PC-9 (cell line): ENCODE measurements at regions not wholly inside any gene's neighbourhood (a gene's known extent, or its start where the extent isn't known, plus 50 kb on each side); places are given as distances from the start of the nearest gene placed in this dataset.

Experiments used
- BruUV-seq: library from RNA; stranded (reverse); fragments of 400-500 nt; replicated peaks from 2 replicates; lab custom pipeline; 2021; lab: Mats Ljungman, UMichigan
- CTCF ChIA-PET: fragments of 300-600 bp; sonication (Branson Sonifier 250); formaldehyde crosslinking; loops from one replicate; lab custom pipeline; 2022; ENCODE audit warnings: antibody characterized with exemption; lab: Charles Lee
- POLR2A ChIA-PET: fragments of 300-600 bp; sonication (Branson Sonifier 250); formaldehyde crosslinking; loops from one replicate; lab custom pipeline; 2022; ENCODE audit warnings: antibody characterized with exemption; ENCODE audit not compliant: unreplicated experiment; lab: Charles Lee
- DNase-seq, 2 experiments: peaks; one replicate each; pipeline versions ENCODE4 v3.0.0 to v3.0.0-alpha.2; 2015 to 2022; ENCODE audit warnings: mixed read lengths in 1 of 2
- H2AFZ ChIP-seq: fragments of 200-600 bp; sonication (generic); 2 replicates; pipeline ENCODE4 v1.8.1; 2017; ENCODE audit warnings: antibody characterized with exemption
- H3F3A ChIP-seq: fragments of 200-600 bp; sonication (generic); 2 replicates; pipeline ENCODE4 v1.8.1; 2017; ENCODE audit warnings: antibody characterized with exemption, mild to moderate bottlenecking, low read depth; ENCODE audit not compliant: insufficient read depth
- H3K27ac ChIP-seq: fragments of 200-600 bp; sonication (generic); 2 replicates; pipeline ENCODE4 v1.6.1; 2016; ENCODE audit warnings: mixed run types
- H3K27me3 ChIP-seq: fragments of 200-600 bp; sonication (generic); 2 replicates; pipeline ENCODE4 v1.6.1; 2016; ENCODE audit warnings: low read depth, mixed run types; ENCODE audit not compliant: insufficient read depth
- H3K36me3 ChIP-seq: fragments of 200-600 bp; sonication (generic); 2 replicates; pipeline ENCODE4 v1.6.1; 2016; ENCODE audit warnings: low read depth, mixed run types
- H3K4me1 ChIP-seq: fragments of 200-600 bp; sonication (generic); replicated peaks from 2 replicates; pipeline ENCODE4 v1.6.1; 2016; ENCODE audit warnings: mixed run types; ENCODE audit not compliant: insufficient read depth
- H3K4me2 ChIP-seq: fragments of 200-600 bp; sonication (generic); 2 replicates; pipeline ENCODE4 v1.6.1; 2017; ENCODE audit warnings: mixed run types
- H3K4me3 ChIP-seq: fragments of 200-600 bp; sonication (generic); 2 replicates; pipeline ENCODE4 v1.6.1; 2016; ENCODE audit warnings: mixed run types
- H3K79me2 ChIP-seq: fragments of 200-600 bp; sonication (generic); 2 replicates; pipeline ENCODE4 v1.6.1; 2017; ENCODE audit warnings: low read depth, mixed run types
- H3K9me2 ChIP-seq: fragments of 200-600 bp; sonication (generic); 2 replicates; pipeline ENCODE4 v1.8.1; 2017; ENCODE audit warnings: mild to moderate bottlenecking; ENCODE audit not compliant: insufficient read depth
- H3K9me3 ChIP-seq: fragments of 200-600 bp; sonication (generic); 2 replicates; pipeline ENCODE4 v1.8.1; 2016; ENCODE audit warnings: low read depth; ENCODE audit not compliant: insufficient read depth
- H4K20me1 ChIP-seq: fragments of 200-600 bp; sonication (generic); 2 replicates; pipeline ENCODE4 v1.8.1; 2017; ENCODE audit not compliant: insufficient read depth
- CTCF ChIP-seq: fragments of 200-600 bp; sonication (generic); conservative IDR thresholded peaks from 2 replicates; pipeline ENCODE4 v1.6.1; 2017; ENCODE audit warnings: mixed run types, antibody characterized with exemption, mild to moderate bottlenecking, moderate library complexity
- EZH2 ChIP-seq: fragments of 200-600 bp; sonication (generic); IDR thresholded peaks from 2 replicates; pipeline ENCODE4 v1.8.0; 2017; ENCODE audit warnings: antibody characterized with exemption, low read depth
- intact Hi-C: fragments of 100-400 bp; cut with micrococcal nuclease; formaldehyde crosslinking; loops from one replicate; pipeline ENCODE4 v1.10.0; 2022; ENCODE audit not compliant: unreplicated experiment

GRCh38 chr5:165502893-165503691, 1997.7 kb downstream of the MAT2B start:
- Histone ChIP-seq H2AFZ (no peak overlapping the region; the same call in 1 of the 2 replicates), H3K27me3 (no peaks in the 10 kb centered on the region), H3K9me3 (no peaks in the 10 kb centered on the region; the same call in 1 of the 2 replicates), H3K4me1 (no peaks in the 10 kb centered on the region), H3F3A (no peaks in the 10 kb centered on the region), H3K4me3 (peak overlapping the region; percentile 33; the same call in 1 of the 2 replicates), H3K9me2 (no peaks in the 10 kb centered on the region), H4K20me1 (no peaks in the 10 kb centered on the region), H3K4me2 (peak overlapping the region; percentile 46), H3K79me2 (no peaks in the 10 kb centered on the region), H3K36me3 (no peaks in the 10 kb centered on the region), H3K27ac (no peak overlapping the region)
- no peak for DNase-seq
- intact Hi-C loops = no loop called here
- BruUV-seq = no TSS peak
- ChIA-PET CTCF (no interaction called here), POLR2A (interaction anchor here (0.5 kb wide), 1 partner anchor 1470 kb away, joined by 10 read pairs; no protein-coding TSS in a partner anchor)
- TF ChIP-seq CTCF = no peak
- no peak for TF ChIP-seq EZH2

- H3K27ac ChIP-seq = no peak overlapping the region
- H4K20me1 ChIP-seq = no peaks in the 10 kb centered on the region
- BruUV-seq = no TSS peak
- CTCF ChIA-PET = interaction anchor here (0.7 kb wide), 1 partner anchor 145 kb away, joined by 3 read pairs; no protein-coding TSS in a partner anchor
- no peak overlapping the region for H3K4me2 ChIP-seq
- H3K4me1 ChIP-seq = no peaks in the 10 kb centered on the region
- no peaks in the 10 kb centered on the region for H3K36me3 ChIP-seq
- H3K27me3 ChIP-seq = no peaks in the 10 kb centered on the region
- TF ChIP-seq CTCF (no peak), EZH2 (no peak)
- H3K79me2 ChIP-seq = no peaks in the 10 kb centered on the region
- intact Hi-C loops = no loop called here
- POLR2A ChIA-PET = no interaction called here
- H3K9me2 ChIP-seq = no peaks in the 10 kb centered on the region
- no peaks in the 10 kb centered on the region for H3F3A ChIP-seq
- DNase-seq = no peak
- H2AFZ ChIP-seq = no peak overlapping the region
- H3K9me3 ChIP-seq = no peaks in the 10 kb centered on the region; the same call in 1 of the 2 replicates
- H3K4me3 ChIP-seq = no peak overlapping the region
Observed at GRCh38 chr5:165504674-165505073, 1999.3 kb downstream of the MAT2B start.

- H3K4me1 ChIP-seq = no peaks in the 10 kb centered on the region
- no peaks in the 10 kb centered on the region for H3K9me2 ChIP-seq
- intact Hi-C loops = no loop called here
- no peaks in the 10 kb centered on the region for H3K36me3 ChIP-seq
- no peak for DNase-seq
- H3K27ac ChIP-seq = no peak overlapping the region
- H2AFZ ChIP-seq = no peak overlapping the region
- H3K4me3 ChIP-seq = no peak overlapping the region
- TF ChIP-seq CTCF = no peak
- no peak for TF ChIP-seq EZH2
- no peaks in the 10 kb centered on the region; the same call in 1 of the 2 replicates for H3K9me3 ChIP-seq
- POLR2A ChIA-PET = no interaction called here
- BruUV-seq = no TSS peak
- no peak overlapping the region for H3K4me2 ChIP-seq
- H4K20me1 ChIP-seq = no peaks in the 10 kb centered on the region
- H3K27me3 ChIP-seq = no peaks in the 10 kb centered on the region
- H3F3A ChIP-seq = no peaks in the 10 kb centered on the region
- CTCF ChIA-PET = no interaction called here
- no peaks in the 10 kb centered on the region for H3K79me2 ChIP-seq
Observed at GRCh38 chr5:165508286-165508685, 2002.9 kb downstream of the MAT2B start.
